ENCODE measurements at regions not wholly inside any gene's neighbourhood (a gene's known extent, or its start where the extent isn't known, plus 50 kb on each side); places are given as distances from the start of the nearest gene placed in this dataset.

- TF ChIP-seq CTCF (IDR thresholded peaks at IDR 0.05; ENCODE audit: insufficient read depth, low read length, missing control alignments), result no peak
- POLR2A ChIA-PET, result no interaction called here
- CTCF ChIA-PET, result interaction anchor here (1.7 kb wide), 1 partner anchor 23 kb away, joined by 3 read pairs; no protein-coding TSS in a partner anchor
Observed at GRCh38 chr2:180571559-180571958, 408.8 kb upstream of the UBE2E3 start.

GRCh38 chr2:180570864-180571263, 409.5 kb upstream of the UBE2E3 start:
- POLR2A ChIA-PET, result no interaction called here
- CTCF ChIA-PET, result interaction anchor here (1.7 kb wide), 1 partner anchor 23 kb away, joined by 3 read pairs; no protein-coding TSS in a partner anchor
- no peak for DNase-seq (ENCODE audit: low read depth, low spot score)
- no peak overlapping the region for H3K4me3 ChIP-seq (ENCODE audit: low read depth, low read length)
- no peak for TF ChIP-seq CTCF (IDR thresholded peaks at IDR 0.05; ENCODE audit: insufficient read depth, low read length, missing control alignments)

More at GRCh38 chr2:180571559-180571958, 408.8 kb upstream of the UBE2E3 start:
- H3K4me3 ChIP-seq (ENCODE audit: low read depth, low read length), result no peak overlapping the region
- peak; percentile 41 for DNase-seq (ENCODE audit: low read depth, low spot score)

- no peak for TF ChIP-seq CTCF (IDR thresholded peaks at IDR 0.05; ENCODE audit: insufficient read depth, low read length, missing control alignments)
- no peak for DNase-seq (ENCODE audit: low read depth, low spot score)
- no peak overlapping the region for H3K4me3 ChIP-seq (ENCODE audit: low read depth, low read length)
- POLR2A ChIA-PET, result no interaction called here
- CTCF ChIA-PET, result no interaction called here
Observed at GRCh38 chr2:180564051-180564450, 416.4 kb upstream of the UBE2E3 start.

GRCh38 chr2:180562378-180562777, 418.0 kb upstream of the UBE2E3 start:
- ChIA-PET POLR2A (no interaction called here), CTCF (no interaction called here)
- no peak for DNase-seq (ENCODE audit: low read depth, low spot score)
- no peak overlapping the region for H3K4me3 ChIP-seq (ENCODE audit: low read depth, low read length)
- TF ChIP-seq CTCF (IDR thresholded peaks at IDR 0.05; ENCODE audit: insufficient read depth, low read length, missing control alignments), result no peak

GRCh38 chr2:180559771-180560170, 420.6 kb upstream of the UBE2E3 start:
- no peak for DNase-seq (ENCODE audit: low read depth, low spot score)
- CTCF ChIA-PET, result no interaction called here
- POLR2A ChIA-PET, result no interaction called here
- TF ChIP-seq CTCF (IDR thresholded peaks at IDR 0.05; ENCODE audit: insufficient read depth, low read length, missing control alignments), result no peak
- no peak overlapping the region for H3K4me3 ChIP-seq (ENCODE audit: low read depth, low read length)

GRCh38 chr2:180559038-180559437, 421.4 kb upstream of the UBE2E3 start:
- H3K4me3 ChIP-seq (ENCODE audit: low read depth, low read length), result no peak overlapping the region
- no peak for TF ChIP-seq CTCF (IDR thresholded peaks at IDR 0.05; ENCODE audit: insufficient read depth, low read length, missing control alignments)
- ChIA-PET CTCF (no interaction called here), POLR2A (no interaction called here)
- DNase-seq (ENCODE audit: low read depth, low spot score), result no peak
